ENCODE measurements at regions not wholly inside any gene's neighbourhood (a gene's known extent, or its start where the extent isn't known, plus 50 kb on each side); places are given as distances from the start of the nearest gene placed in this dataset.
A peak's percentile ranks its signal among the peaks of the same experiment; 100 is the strongest.
"Not testable (repeated sequence)": the region's sequence is repeated elsewhere in the genome, so short reads cannot be mapped to it uniquely, and the experiment has no call there.

- Histone ChIP-seq H3K9me3 (ENCODE audit: low read length) (no peaks in the 10 kb centered on the region), H2AFZ (ENCODE audit: low read depth, low read length) (no peak overlapping the region), H3K4me2 (ENCODE audit: low read length) (no peak overlapping the region), H3K9me2 (ENCODE audit: insufficient read depth, low read length) (no peaks in the 10 kb centered on the region), H3K36me3 (ENCODE audit: insufficient read depth, low read length) (no peaks in the 10 kb centered on the region), H3K4me3 (ENCODE audit: low read length) (no peak overlapping the region), H3K27ac (ENCODE audit: low read length) (no peak overlapping the region), H3K79me2 (replicated peaks; ENCODE audit: insufficient read depth, low read length) (no peaks in the 10 kb centered on the region), H4K20me1 (ENCODE audit: insufficient read depth) (no peaks in the 10 kb centered on the region), H3K9ac (ENCODE audit: low read length) (no peak overlapping the region), H3F3A (ENCODE audit: insufficient read depth, low read length, poor library complexity, severe bottlenecking) (no peaks in the 10 kb centered on the region), H3K27me3 (ENCODE audit: insufficient read depth, low read depth, low read length) (no peaks in the 10 kb centered on the region)
- TF ChIP-seq CTCF (IDR thresholded peaks at IDR 0.05; ENCODE audit: poor library complexity, severe bottlenecking) (no peak), EZH2 (IDR thresholded peaks at IDR 0.05; ENCODE audit: borderline replicate concordance, insufficient read depth, low read length, poor library complexity, severe bottlenecking) (no peak), EP300 (conservative IDR thresholded peaks at IDR 0.05; ENCODE audit: poor library complexity, severe bottlenecking) (no peak), POLR2AphosphoS5 (IDR thresholded peaks at IDR 0.05) (no peak), REST (IDR thresholded peaks at IDR 0.05; ENCODE audit: borderline replicate concordance) (no peak), SMC3 (conservative IDR thresholded peaks at IDR 0.05; ENCODE audit: poor library complexity) (no peak), MXI1 (conservative IDR thresholded peaks at IDR 0.05; ENCODE audit: poor library complexity, severe bottlenecking) (no peak), RAD21 (conservative IDR thresholded peaks at IDR 0.05) (no peak), TAF1 (IDR thresholded peaks at IDR 0.05; ENCODE audit: low read depth) (no peak)
Observed at GRCh38 chr9:102728946-102729345, 266.2 kb upstream of the CYLC2 start.

- Histone ChIP-seq H3K9me2 (ENCODE audit: insufficient read depth, low read length) (no peaks in the 10 kb centered on the region), H3K36me3 (ENCODE audit: insufficient read depth, low read length) (no peaks in the 10 kb centered on the region), H2AFZ (ENCODE audit: low read depth, low read length) (no peak overlapping the region), H3K27me3 (ENCODE audit: insufficient read depth, low read depth, low read length) (no peaks in the 10 kb centered on the region), H3K9me3 (ENCODE audit: low read length) (peaks cover 3% of the 10 kb centered on the region), H3K4me3 (ENCODE audit: low read length) (no peak overlapping the region), H3K9ac (ENCODE audit: low read length) (no peak overlapping the region), H3K4me2 (ENCODE audit: low read length) (peak overlapping the region; percentile 13), H4K20me1 (ENCODE audit: insufficient read depth) (no peaks in the 10 kb centered on the region), H3K79me2 (replicated peaks; ENCODE audit: insufficient read depth, low read length) (no peaks in the 10 kb centered on the region), H3F3A (ENCODE audit: insufficient read depth, low read length, poor library complexity, severe bottlenecking) (no peaks in the 10 kb centered on the region), H3K27ac (ENCODE audit: low read length) (no peak overlapping the region)
- no peak for TF ChIP-seq CTCF (IDR thresholded peaks at IDR 0.05; ENCODE audit: poor library complexity, severe bottlenecking)
- no peak for TF ChIP-seq SMC3 (conservative IDR thresholded peaks at IDR 0.05; ENCODE audit: poor library complexity)
- TF ChIP-seq POLR2AphosphoS5 (IDR thresholded peaks at IDR 0.05), result no peak
- no peak for TF ChIP-seq REST (IDR thresholded peaks at IDR 0.05; ENCODE audit: borderline replicate concordance)
- TF ChIP-seq RAD21 (conservative IDR thresholded peaks at IDR 0.05), result no peak
Observed at GRCh38 chr9:102714184-102714583, 280.9 kb upstream of the CYLC2 start.

- H3K4me2 ChIP-seq (ENCODE audit: low read length); H2AFZ ChIP-seq (ENCODE audit: low read depth, low read length); H3K36me3 ChIP-seq (ENCODE audit: insufficient read depth, low read length); H3K4me3 ChIP-seq (ENCODE audit: low read length); H3K27ac ChIP-seq (ENCODE audit: low read length); H4K20me1 ChIP-seq (ENCODE audit: insufficient read depth); H3K9me2 ChIP-seq (ENCODE audit: insufficient read depth, low read length); H3K9ac ChIP-seq (ENCODE audit: low read length); H3K9me3 ChIP-seq (ENCODE audit: low read length); H3K27me3 ChIP-seq (ENCODE audit: insufficient read depth, low read depth, low read length); H3F3A ChIP-seq (ENCODE audit: insufficient read depth, low read length, poor library complexity, severe bottlenecking); H3K79me2 ChIP-seq (replicated peaks; ENCODE audit: insufficient read depth, low read length): not testable (repeated sequence)
Observed at GRCh38 chr9:102712910-102713309, 282.2 kb upstream of the CYLC2 start.

Data from neural cell (in vitro differentiated cells).